Esophagus muscularis mucosa (tissue), 3 donors: ENCODE measurements at regions not wholly inside any gene's neighbourhood (a gene's known extent, or its start where the extent isn't known, plus 50 kb on each side); places are given as distances from the start of the nearest gene placed in this dataset.

Experiments
- POLR2A ChIP-seq: fragments of 450-650 bp; IDR thresholded peaks from one replicate; pipeline ENCODE4 v1.6.1; 2017; ENCODE audit warnings: antibody characterized with exemption, moderate library complexity, mild to moderate bottlenecking, low read depth
- TF ChIP-seq, protein P1 (sequence below), 3 experiments: fragments of 200-600 bp in 2 of 3; fragments of 450-650 bp in 1 of 3; sonication (generic) in 2 of 3; IDR thresholded peaks; one replicate each; pipeline ENCODE4 v1.5.1; 2017 to 2019; ENCODE audit warnings: antibody characterized with exemption in 3 of 3, mild to moderate bottlenecking in 2 of 3, moderate library complexity in 1 of 3

DNA sequence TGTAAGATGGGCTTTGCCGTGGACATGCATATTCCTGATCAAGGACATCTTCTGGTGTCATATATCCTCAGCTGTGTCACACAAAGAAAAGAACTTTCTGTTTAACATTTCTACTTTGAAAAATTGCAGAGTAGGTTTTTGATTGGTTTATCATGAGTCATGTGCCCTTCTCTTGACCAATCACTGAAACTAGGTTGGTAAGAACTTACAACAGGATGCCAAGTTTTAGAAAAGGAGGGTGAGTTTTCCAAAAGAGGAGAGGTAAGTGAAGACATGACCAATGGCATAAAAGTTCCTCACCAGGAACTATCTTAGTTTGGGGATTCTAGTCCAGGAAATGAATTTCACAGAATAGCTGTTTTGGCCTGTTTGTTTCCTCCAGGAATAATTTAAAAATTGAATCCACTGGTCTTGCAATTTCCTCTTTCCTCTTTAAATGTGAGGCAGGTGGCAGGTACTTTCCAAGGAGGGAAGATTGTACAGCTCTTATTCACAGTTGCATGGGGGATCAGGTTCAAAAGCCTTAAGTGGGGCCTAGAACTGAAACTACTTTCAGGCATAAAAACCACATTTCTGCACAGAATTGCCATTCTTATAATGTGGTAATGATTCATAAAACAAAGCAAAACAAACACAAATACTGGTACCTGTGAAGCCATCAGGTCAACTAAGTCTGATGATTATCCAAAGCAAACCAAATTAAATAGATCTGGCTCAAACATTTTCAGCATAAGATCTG is 1114.5 kb upstream of the LCORL start:
- no peak for TF ChIP-seq POLR2A
- TF ChIP-seq, protein P1, sequence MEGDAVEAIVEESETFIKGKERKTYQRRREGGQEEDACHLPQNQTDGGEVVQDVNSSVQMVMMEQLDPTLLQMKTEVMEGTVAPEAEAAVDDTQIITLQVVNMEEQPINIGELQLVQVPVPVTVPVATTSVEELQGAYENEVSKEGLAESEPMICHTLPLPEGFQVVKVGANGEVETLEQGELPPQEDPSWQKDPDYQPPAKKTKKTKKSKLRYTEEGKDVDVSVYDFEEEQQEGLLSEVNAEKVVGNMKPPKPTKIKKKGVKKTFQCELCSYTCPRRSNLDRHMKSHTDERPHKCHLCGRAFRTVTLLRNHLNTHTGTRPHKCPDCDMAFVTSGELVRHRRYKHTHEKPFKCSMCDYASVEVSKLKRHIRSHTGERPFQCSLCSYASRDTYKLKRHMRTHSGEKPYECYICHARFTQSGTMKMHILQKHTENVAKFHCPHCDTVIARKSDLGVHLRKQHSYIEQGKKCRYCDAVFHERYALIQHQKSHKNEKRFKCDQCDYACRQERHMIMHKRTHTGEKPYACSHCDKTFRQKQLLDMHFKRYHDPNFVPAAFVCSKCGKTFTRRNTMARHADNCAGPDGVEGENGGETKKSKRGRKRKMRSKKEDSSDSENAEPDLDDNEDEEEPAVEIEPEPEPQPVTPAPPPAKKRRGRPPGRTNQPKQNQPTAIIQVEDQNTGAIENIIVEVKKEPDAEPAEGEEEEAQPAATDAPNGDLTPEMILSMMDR (IDR thresholded peaks at IDR 0.05), result no peak
